ENCODE measurements at regions not wholly inside any gene's neighbourhood (a gene's known extent, or its start where the extent isn't known, plus 50 kb on each side); places are given as distances from the start of the nearest gene placed in this dataset.
"Not testable (repeated sequence)": the region's sequence is repeated elsewhere in the genome, so short reads cannot be mapped to it uniquely, and the experiment has no call there.

GRCh38 chr5:117539692-117540091 is 965.1 kb upstream of the SEMA6A start:
- no peaks in the 10 kb centered on the region for H3K9me3 Mint-ChIP-seq
- no peak for DNase-seq (ENCODE audit: low spot score)
- H3K36me3 ChIP-seq: no peaks in the 10 kb centered on the region
- H4K20me1 ChIP-seq (ENCODE audit: low read depth): no peaks in the 10 kb centered on the region
- H3K4me3 Mint-ChIP-seq: no peak overlapping the region
- no peaks in the 10 kb centered on the region for H3K36me3 Mint-ChIP-seq
- H3K4me1 ChIP-seq: no peaks in the 10 kb centered on the region
- no peak overlapping the region for H3K27ac ChIP-seq
- peaks cover 6% of the 10 kb centered on the region for H3K4me1 Mint-ChIP-seq
- H3K27me3 Mint-ChIP-seq (ENCODE audit: insufficient read depth, low read depth): no peaks in the 10 kb centered on the region
- no peaks in the 10 kb centered on the region for H3K79me2 ChIP-seq (ENCODE audit: low read depth)
- H3K4me3 ChIP-seq: no peak overlapping the region
- H3K9me3 ChIP-seq (ENCODE audit: low read depth): no peaks in the 10 kb centered on the region
- no peaks in the 10 kb centered on the region for H3K27me3 ChIP-seq
- H3F3A ChIP-seq (ENCODE audit: low read depth): peaks cover 9% of the 10 kb centered on the region
- H3K27ac Mint-ChIP-seq: no peak overlapping the region
- H3K9ac ChIP-seq: no peak overlapping the region
- no peak overlapping the region for H3K4me2 ChIP-seq
- TF ChIP-seq EZH2 (IDR thresholded peaks at IDR 0.05): no peak
- TF ChIP-seq CTCF (IDR thresholded peaks at IDR 0.05): no peak
- TF ChIP-seq EZH2phosphoT487 (IDR thresholded peaks at IDR 0.05): no peak
- no peak overlapping the region for H2AFZ ChIP-seq (replicated peaks)

- Histone ChIP-seq H3K4me1 (no peaks in the 10 kb centered on the region), H3K79me2 (ENCODE audit: low read depth) (no peaks in the 10 kb centered on the region), H3K4me2 (no peak overlapping the region), H3K9me3 (ENCODE audit: low read depth) (no peaks in the 10 kb centered on the region), H2AFZ (replicated peaks) (no peak overlapping the region), H3K27ac (no peak overlapping the region), H3F3A (ENCODE audit: low read depth) (no peaks in the 10 kb centered on the region), H4K20me1 (ENCODE audit: low read depth) (no peaks in the 10 kb centered on the region), H3K9ac (no peak overlapping the region), H3K4me3 (no peak overlapping the region), H3K36me3 (no peaks in the 10 kb centered on the region), H3K27me3 (no peaks in the 10 kb centered on the region)
- no peak overlapping the region for H3K4me3 Mint-ChIP-seq
- H3K36me3 Mint-ChIP-seq: no peaks in the 10 kb centered on the region
- TF ChIP-seq EZH2 (IDR thresholded peaks at IDR 0.05) (no peak), EZH2phosphoT487 (IDR thresholded peaks at IDR 0.05) (no peak), CTCF (IDR thresholded peaks at IDR 0.05) (no peak)
- no peak overlapping the region for H3K27ac Mint-ChIP-seq
- peaks cover 6% of the 10 kb centered on the region for H3K4me1 Mint-ChIP-seq
- peaks cover 7% of the 10 kb centered on the region for H3K9me3 Mint-ChIP-seq
- H3K27me3 Mint-ChIP-seq (ENCODE audit: insufficient read depth, low read depth): no peaks in the 10 kb centered on the region
- DNase-seq (ENCODE audit: low spot score): no peak
These were observed 959.2 kb upstream of the SEMA6A start for GRCh38 chr5:117533792-117534191.

- H2AFZ ChIP-seq (replicated peaks); H3K79me2 ChIP-seq (ENCODE audit: low read depth); H3F3A ChIP-seq (ENCODE audit: low read depth); DNase-seq (ENCODE audit: low spot score); H3K9ac ChIP-seq; H3K4me1 ChIP-seq; H3K4me3 ChIP-seq; H3K27me3 Mint-ChIP-seq (ENCODE audit: insufficient read depth, low read depth); H3K27me3 ChIP-seq; H3K27ac ChIP-seq; H3K36me3 Mint-ChIP-seq; H3K27ac Mint-ChIP-seq; H3K4me2 ChIP-seq; H3K36me3 ChIP-seq; H3K4me3 Mint-ChIP-seq; H3K4me1 Mint-ChIP-seq; H3K9me3 ChIP-seq (ENCODE audit: low read depth); H4K20me1 ChIP-seq (ENCODE audit: low read depth); H3K9me3 Mint-ChIP-seq: not testable (repeated sequence)
These were observed 958.5 kb upstream of the SEMA6A start for GRCh38 chr5:117533051-117533670.

- Histone ChIP-seq H3K9ac (no peak overlapping the region), H3K4me2 (no peak overlapping the region), H3K9me3 (ENCODE audit: low read depth) (no peaks in the 10 kb centered on the region), H2AFZ (replicated peaks) (no peak overlapping the region), H3K79me2 (ENCODE audit: low read depth) (no peaks in the 10 kb centered on the region), H3K4me3 (no peak overlapping the region), H3F3A (ENCODE audit: low read depth) (no peaks in the 10 kb centered on the region), H3K4me1 (no peaks in the 10 kb centered on the region), H3K27ac (no peak overlapping the region), H4K20me1 (ENCODE audit: low read depth) (no peaks in the 10 kb centered on the region), H3K36me3 (no peaks in the 10 kb centered on the region), H3K27me3 (no peaks in the 10 kb centered on the region)
- Mint-ChIP-seq H3K9me3 (peaks cover 10% of the 10 kb centered on the region), H3K27ac (no peak overlapping the region), H3K4me1 (no peaks in the 10 kb centered on the region), H3K4me3 (no peak overlapping the region), H3K27me3 (ENCODE audit: insufficient read depth, low read depth) (no peaks in the 10 kb centered on the region), H3K36me3 (no peaks in the 10 kb centered on the region)
- TF ChIP-seq EZH2 (IDR thresholded peaks at IDR 0.05) (no peak), CTCF (IDR thresholded peaks at IDR 0.05) (no peak), EZH2phosphoT487 (IDR thresholded peaks at IDR 0.05) (no peak)
- no peak for DNase-seq (ENCODE audit: low spot score)
These were observed 945.4 kb upstream of the SEMA6A start for GRCh38 chr5:117519957-117520500.

Data from neural progenitor cell (in vitro differentiated cells).